ENCODE measurements at regions not wholly inside any gene's neighbourhood (a gene's known extent, or its start where the extent isn't known, plus 50 kb on each side); places are given as distances from the start of the nearest gene placed in this dataset.
A peak's percentile ranks its signal among the peaks of the same experiment; 100 is the strongest.

- no peak for DNase-seq
These were observed 177.4 kb downstream of the SPRY1 start for GRCh38 chr4:123573866-123574508.

DNA sequence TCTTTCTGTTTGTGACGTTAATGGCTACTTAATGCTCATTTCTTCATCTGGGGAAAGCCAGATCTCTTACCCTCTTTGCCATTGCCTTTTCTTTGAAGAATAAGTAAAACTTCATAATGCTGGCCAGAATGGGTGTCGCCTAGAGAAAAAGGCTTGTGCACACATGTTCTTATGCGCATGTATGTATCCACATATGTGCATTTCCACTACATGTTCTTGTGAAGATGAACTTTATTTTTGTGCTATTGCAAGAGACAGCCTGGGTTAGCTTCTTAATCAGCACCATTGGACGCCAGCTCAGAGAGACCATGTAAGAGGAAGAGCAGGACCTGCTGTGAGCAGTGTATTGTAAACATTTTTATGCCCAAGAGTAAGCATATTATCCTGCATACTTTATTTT lies 178.7 kb downstream of the SPRY1 start:
- DNase-seq: no peak

DNA sequence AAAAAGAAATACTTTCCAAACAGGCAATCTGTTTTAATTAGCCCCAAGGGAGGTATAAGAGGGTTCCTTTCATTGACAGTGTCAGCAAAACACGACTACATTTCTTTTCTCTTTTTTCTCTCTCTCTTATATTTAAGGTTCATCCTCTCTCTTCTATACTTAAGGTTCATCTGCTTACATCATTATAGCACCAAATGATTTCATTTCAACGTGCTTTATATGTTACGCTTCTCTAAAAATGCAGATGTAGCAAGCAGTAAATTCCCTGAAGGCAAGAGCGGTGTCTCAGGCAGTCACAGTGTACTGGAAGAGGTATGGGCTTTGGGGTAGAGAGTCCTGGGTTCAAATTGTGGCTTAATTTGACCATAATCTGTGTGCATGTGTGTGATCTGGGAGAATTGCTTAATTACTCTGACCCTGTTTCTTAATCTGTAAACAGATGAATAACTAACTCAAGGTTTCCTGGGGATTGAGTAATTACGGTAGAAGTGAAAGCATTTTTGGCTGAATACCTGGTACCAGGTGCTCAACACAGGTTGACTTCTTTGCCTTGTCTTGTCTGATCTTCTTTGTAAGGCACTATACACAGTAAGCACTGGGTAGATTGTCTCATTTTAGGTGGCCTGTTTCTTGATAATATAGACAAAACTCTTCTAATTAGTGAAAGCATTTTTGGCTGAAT lies 180.8 kb downstream of the SPRY1 start:
- no peak for DNase-seq

DNA sequence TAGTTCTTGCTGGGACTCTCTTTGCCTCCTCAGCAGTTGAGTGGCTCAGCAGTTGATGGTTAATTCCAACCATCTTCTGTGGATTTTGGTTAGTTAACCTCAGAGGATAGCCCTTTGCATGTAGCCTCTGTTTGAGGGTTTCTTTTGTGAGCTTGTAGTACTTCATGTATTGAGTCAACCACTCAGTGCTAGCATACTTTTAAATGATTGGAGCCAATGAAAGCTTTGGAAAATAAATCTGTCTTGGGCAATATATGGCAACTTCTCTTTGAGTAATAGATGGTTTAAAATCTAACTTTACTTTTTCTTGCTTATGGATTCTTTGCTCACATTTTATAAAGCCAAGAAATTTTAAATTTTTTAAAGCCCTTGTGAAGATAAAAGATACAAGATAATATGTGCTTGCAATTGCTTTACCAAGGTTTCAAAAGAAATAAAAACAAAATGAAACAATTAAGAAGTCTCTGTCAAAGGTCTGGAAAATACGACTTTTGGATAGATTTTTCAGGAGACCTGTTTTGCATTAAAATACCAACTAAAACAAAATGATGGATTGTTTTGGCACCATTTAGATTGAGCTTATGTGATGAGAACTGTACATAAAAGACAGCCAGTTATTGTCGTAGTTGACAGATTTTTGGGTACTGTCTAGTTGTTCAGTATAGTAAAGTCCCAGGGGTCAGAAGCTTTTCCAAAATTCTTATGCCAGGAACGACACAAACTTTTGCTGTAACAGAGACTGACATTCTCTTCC lies 181.9 kb downstream of the SPRY1 start:
- peak; percentile 96 for DNase-seq

GRCh38 chr4:123579961-123580360 lies 183.4 kb downstream of the SPRY1 start:
- no peak for DNase-seq

GRCh38 chr4:123580981-123581664 lies 184.5 kb downstream of the SPRY1 start:
- DNase-seq: no peak

DNA sequence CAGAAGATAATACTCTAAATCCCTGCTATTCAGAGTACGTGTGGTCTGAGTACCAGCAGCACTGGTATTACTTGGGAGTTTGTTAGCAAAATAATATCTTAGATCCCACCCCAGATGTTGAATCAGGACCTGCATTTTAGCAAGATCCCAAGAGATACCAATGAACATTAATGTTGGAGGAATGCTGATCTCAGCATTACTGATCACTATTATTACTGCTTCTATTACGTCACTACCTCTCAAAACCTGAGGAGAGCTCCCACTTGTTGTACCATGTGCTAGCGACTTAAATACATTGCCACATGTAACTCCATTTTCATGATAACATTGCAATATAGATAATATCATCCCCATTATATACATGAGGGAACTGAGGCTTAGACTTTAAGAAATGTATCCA lies 185.2 kb downstream of the SPRY1 start:
- DNase-seq: no peak

DNA sequence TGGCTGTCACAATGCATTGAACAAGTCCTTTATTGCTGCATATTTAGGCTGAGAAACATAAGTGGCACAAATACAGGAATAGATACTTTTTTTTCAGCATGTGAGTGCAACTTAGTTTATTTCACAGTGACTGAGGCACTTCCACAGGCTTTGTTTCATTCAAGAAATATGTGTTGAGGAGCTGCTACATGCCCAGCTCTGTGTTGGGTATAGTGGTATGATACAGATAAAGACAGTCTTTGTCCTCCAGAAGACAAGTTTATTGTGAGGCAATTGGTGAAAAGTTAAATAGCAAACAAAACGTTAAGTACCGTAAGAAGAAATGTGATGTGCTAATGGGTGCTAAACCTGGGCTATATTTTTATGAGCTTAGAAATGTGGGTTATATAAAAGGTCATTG lies 186.4 kb downstream of the SPRY1 start:
- no peak for DNase-seq

- DNase-seq: no peak
These were observed 188.5 kb downstream of the SPRY1 start for GRCh38 chr4:123585111-123585510.

DNA sequence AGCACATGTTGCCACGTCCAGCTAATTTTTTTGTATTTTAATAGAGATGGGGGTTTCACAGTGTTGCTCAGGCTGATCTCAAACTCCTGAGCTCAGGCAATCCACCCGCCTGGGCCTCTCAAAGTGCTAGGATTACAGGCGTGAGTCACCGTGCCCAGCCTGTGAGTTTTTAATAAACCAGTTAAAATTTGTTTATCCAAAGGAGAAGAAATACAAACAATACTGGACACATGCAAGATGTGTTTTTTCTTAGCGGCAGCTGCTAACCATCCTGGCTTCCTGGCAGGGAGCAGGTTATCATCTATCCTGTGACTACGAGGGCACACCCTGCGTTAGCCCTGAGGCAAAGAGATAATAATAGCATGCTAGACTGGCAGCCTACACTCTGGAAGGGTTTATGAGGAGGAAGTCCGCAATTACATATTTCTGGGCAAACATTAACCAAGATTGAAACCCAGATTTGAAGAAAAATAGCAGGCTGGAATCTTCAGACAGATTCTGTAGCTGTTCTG lies 191.4 kb downstream of the SPRY1 start:
- no peak for DNase-seq

DNA sequence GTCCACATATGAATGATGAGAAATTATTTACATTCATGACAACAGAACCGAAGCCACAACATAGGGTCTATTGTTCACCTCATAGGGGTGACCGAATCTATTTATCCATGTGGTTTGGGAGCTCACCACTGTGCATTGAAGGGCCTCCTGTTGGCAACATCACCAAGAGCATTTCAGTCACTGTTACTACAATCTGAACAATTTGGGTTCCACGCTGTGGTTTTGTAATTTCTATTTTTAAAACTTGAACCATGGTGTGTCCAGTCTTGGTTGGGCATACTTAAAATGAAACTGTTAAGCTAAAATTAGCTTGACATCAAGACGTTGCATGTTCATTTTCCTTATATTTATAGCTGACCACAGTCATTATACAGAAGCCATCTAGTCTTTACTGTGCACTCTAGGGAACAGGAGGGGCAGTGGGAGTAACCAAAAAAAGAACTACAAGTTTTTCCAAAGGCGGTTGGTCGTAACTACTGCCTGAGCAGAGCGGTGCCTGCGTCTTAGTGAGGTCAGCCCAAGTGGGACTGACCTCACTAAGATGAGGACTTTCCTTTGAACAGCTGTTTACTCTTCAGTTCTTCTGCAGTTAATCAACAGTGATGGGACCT lies 192.1 kb downstream of the SPRY1 start:
- peak; percentile 22 for DNase-seq

- no peak for DNase-seq
These were observed 192.7 kb downstream of the SPRY1 start for GRCh38 chr4:123589301-123589700.

- no peak for DNase-seq
These were observed 195.3 kb downstream of the SPRY1 start for GRCh38 chr4:123591875-123592274.

GRCh38 chr4:123593655-123594054 lies 197.1 kb downstream of the SPRY1 start:
- DNase-seq: no peak

DNA sequence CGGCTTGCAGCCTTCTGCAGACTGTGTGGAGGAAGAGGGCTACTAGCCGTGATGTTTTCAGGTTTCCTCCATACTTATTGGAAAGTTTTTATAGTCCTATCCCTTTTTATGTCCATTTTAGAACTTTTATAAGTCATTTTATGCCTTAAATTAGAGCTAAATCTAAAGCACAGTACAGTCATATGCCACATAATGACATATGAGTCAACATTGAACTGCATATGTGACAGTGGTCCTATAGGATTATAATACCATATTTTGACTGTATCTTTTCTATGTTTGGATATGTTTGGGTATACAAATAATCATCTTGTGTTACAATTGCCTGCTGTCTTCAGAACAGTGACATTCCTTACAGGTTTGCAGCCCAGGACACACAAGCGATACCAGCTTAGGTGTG lies 200.2 kb downstream of the SPRY1 start:
- DNase-seq: no peak

- no peak for DNase-seq
These were observed 201.0 kb downstream of the SPRY1 start for GRCh38 chr4:123597586-123597985.

DNA sequence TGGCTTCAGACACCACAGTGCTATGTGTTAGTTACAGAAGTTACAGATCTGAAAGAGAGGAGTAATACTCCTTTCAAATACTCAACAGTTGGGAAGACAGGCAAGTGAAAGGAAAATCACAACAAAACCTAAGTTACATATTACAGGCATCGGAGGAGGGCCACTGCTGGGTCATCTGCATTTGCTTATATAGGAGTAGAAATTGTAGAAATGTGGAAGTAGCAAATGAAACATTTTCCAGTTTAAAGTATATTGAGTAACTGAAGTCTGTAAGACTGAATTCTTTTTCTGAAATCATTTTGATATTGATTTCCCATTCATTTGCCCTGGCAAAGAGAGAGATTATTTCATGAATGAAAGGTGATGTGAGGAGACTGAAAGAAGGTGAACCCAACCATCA lies 201.7 kb downstream of the SPRY1 start:
- no peak for DNase-seq

DNA sequence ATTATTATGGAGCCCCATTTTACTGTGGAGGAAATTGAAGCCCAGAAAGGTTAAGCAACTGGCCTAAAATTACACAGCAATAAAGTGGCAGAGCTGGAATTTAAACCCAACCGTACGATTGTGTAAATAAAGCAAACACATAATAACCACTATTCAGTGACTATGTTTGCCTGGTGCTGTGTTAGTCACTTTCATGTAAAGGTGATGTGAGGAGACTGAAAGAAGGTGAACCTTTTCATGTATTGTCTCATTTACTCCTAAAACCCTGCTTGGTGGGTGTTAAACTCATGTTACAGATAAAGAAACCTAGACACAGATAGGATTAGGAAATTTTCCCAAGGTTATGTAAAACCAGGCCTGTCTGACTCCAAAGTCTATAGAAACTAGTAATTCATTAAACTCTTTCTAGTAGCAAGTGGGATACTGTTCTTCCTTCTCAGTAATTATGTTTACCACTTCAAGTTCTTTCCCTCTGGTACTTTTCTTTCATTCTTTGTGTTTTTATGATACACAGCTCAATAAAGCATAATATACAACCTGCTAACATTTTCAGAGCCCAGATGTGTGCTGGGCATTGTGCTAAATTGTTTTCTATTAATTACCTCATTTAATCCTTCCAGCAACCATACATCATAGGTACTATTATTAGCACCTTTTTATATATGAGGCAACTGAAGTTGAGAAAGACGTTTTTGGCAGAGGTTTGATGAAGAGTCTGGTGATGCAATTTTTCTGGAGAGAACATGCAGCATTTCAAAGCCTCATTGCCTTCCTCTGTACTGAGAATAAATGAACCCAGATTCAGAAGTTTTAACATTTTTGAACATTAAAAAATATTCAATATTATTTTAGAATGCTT lies 202.7 kb downstream of the SPRY1 start:
- peak; percentile 77 for DNase-seq

DNA sequence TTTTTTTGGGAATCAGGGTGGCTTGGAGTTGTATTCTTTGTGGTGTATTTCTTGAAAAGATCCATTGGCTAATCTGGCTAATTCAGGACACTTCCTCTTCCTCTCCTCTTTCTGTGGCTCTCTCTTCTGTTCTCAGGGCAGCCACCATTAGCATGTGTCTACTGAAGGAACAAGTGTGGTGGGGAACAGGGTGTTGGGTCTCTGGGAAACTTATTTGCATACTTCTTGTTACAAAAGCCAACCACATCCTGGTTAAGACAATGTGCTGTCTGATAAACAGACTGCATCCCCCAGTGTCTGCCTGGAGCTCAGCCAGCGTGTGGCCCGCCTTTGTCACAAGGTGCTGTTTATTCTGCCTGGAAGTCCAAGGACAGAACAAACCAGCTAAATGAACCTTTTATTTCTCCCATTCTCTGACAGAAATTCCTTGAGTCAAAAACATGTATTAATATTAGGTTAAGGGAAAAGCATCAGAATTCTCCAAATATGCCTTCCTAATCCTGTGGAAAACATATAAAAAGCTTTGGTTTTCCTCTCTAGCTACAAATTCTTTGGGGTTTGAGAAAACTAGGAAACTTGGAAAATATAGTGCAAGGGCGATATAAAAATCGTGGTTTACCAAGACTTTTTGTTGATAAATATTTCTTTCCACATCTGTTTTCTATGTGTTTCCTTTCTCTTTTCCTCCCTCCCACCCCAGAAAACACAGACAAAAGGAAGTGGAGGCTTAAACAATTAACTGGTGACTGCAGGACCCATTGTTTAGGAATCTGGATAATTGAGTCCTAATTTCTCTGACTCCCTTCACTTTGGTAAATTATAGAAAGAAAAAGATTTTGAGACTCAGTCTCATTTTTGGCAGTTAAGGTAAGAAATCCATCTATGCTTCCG lies 203.6 kb downstream of the SPRY1 start:
- peak; percentile 83 for DNase-seq

All from skin of body (tissue), 1 donor.